ENCODE measurements at regions not wholly inside any gene's neighbourhood (a gene's known extent, or its start where the extent isn't known, plus 50 kb on each side); places are given as distances from the start of the nearest gene placed in this dataset.

DNA sequence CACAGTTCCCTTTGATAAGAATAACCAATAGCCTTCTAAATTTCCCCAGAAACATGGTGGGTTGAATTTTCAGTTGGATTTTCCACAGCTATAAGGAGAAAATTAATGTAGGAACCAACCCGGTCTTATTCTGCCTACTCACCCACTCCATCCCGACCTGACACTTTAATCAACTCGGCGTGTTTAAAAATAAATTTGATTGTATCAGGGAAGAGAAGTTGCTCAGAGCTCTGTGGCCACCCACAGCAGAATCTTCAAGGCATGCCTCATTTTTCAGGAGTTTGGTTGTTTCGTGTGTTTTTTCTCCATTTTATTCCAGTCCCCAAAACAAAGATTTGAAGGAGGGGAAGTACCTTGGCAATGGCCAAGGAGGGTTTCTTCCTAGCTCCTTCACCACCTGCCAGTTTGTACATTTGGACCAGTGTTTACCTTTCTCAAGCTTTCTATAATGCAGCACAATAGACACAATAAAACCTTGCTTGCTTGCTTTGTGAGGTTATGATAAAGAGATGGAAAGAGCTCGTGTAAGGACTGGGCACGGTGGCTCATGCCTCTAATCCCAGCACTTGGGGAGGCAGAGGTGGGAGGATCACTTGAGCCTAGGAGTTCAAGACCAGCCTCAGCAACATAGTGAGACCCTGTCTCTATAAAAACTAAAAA, 297.2 kb upstream of the JARID2 start:
- Mint-ChIP-seq H3K36me3 (no peaks in the 10 kb centered on the region), H3K4me3 (no peak overlapping the region), H3K27me3 (ENCODE audit: low read depth) (no peaks in the 10 kb centered on the region), H3K4me1 (peaks cover 9% of the 10 kb centered on the region; the same call in 1 of the 2 replicates), H3K9me3 (no peaks in the 10 kb centered on the region), H3K27ac (no peak overlapping the region)
- ChIA-PET CTCF (interaction anchor here (1.1 kb wide), 1 partner anchor 24 kb away, joined by 3 read pairs; no protein-coding TSS in a partner anchor), POLR2A (interaction anchor here (1.0 kb wide), 1 partner anchor 13 kb away, joined by 4 read pairs; no protein-coding TSS in a partner anchor)
- TF ChIP-seq IRF2 (CRISPR knock-in tag; IDR thresholded peaks at IDR 0.05; ENCODE audit: borderline replicate concordance, low read depth) (no peak), TCF7 (CRISPR knock-in tag; IDR thresholded peaks at IDR 0.05; ENCODE audit: low read depth) (no peak), HMGA2 (CRISPR knock-in tag; IDR thresholded peaks at IDR 0.05) (no peak), MAX (CRISPR knock-in tag; IDR thresholded peaks at IDR 0.05) (no peak), ZBTB43 (CRISPR knock-in tag; IDR thresholded peaks at IDR 0.05) (no peak), ATF1 (CRISPR knock-in tag; IDR thresholded peaks at IDR 0.05) (no peak), SP1 (CRISPR knock-in tag; conservative IDR thresholded peaks at IDR 0.05) (no peak), ESRRA (CRISPR knock-in tag; IDR thresholded peaks at IDR 0.05; ENCODE audit: borderline replicate concordance) (no peak), ERG (CRISPR knock-in tag; IDR thresholded peaks at IDR 0.05) (no peak), FOXP1 (CRISPR knock-in tag; IDR thresholded peaks at IDR 0.05; ENCODE audit: borderline replicate concordance) (no peak), TP53 (CRISPR knock-in tag; IDR thresholded peaks at IDR 0.05) (no peak), JAZF1 (CRISPR knock-in tag; IDR thresholded peaks at IDR 0.05) (no peak), ZNF671 (CRISPR knock-in tag; IDR thresholded peaks at IDR 0.05) (no peak)
- TF ChIP-seq, protein P1, sequence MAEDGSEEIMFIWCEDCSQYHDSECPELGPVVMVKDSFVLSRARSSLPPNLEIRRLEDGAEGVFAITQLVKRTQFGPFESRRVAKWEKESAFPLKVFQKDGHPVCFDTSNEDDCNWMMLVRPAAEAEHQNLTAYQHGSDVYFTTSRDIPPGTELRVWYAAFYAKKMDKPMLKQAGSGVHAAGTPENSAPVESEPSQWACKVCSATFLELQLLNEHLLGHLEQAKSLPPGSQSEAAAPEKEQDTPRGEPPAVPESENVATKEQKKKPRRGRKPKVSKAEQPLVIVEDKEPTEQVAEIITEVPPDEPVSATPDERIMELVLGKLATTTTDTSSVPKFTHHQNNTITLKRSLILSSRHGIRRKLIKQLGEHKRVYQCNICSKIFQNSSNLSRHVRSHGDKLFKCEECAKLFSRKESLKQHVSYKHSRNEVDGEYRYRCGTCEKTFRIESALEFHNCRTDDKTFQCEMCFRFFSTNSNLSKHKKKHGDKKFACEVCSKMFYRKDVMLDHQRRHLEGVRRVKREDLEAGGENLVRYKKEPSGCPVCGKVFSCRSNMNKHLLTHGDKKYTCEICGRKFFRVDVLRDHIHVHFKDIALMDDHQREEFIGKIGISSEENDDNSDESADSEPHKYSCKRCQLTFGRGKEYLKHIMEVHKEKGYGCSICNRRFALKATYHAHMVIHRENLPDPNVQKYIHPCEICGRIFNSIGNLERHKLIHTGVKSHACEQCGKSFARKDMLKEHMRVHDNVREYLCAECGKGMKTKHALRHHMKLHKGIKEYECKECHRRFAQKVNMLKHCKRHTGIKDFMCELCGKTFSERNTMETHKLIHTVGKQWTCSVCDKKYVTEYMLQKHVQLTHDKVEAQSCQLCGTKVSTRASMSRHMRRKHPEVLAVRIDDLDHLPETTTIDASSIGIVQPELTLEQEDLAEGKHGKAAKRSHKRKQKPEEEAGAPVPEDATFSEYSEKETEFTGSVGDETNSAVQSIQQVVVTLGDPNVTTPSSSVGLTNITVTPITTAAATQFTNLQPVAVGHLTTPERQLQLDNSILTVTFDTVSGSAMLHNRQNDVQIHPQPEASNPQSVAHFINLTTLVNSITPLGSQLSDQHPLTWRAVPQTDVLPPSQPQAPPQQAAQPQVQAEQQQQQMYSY (CRISPR knock-in tag; IDR thresholded peaks at IDR 0.05), result no peak
- TF ChIP-seq, protein P2, sequence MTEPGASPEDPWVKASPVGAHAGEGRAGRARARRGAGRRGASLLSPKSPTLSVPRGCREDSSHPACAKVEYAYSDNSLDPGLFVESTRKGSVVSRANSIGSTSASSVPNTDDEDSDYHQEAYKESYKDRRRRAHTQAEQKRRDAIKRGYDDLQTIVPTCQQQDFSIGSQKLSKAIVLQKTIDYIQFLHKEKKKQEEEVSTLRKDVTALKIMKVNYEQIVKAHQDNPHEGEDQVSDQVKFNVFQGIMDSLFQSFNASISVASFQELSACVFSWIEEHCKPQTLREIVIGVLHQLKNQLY (CRISPR knock-in tag; IDR thresholded peaks at IDR 0.05), result no peak
- TF ChIP-seq, protein P3, sequence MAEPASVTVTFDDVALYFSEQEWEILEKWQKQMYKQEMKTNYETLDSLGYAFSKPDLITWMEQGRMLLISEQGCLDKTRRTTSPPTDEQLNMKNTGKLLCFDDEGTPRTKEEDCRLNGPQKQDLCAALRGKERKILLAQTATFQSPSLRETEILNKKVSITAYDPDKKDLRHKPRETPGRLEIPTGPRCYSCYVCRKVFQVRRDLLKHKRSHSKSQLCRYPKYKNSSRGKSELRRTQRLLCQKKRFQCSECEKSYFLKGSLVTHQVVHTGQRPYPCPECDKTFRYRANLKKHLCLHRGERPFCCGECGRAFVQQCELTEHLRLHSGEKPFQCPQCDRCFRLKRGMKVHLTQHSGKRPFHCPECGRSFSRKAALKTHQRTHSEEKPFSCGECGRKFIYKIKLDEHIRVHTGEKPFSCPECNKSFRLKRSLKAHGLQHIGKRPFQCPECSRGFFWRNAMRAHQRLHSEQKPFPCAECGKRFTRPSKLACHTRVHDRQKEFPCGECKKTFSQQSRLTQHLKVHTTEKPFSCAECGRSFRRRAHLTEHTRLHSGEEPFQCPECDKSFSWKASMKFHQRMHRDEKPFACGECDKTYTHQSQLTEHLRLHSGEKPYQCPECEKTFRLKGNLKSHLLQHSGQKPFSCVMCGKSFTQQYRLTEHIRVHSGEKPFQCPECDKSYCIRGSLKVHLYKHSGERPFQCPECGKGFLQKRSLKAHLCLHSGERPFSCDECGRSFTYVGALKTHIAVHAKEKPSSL (CRISPR knock-in tag; conservative IDR thresholded peaks at IDR 0.05), result no peak
- DNase-seq (ENCODE audit: low spot score) (no peak), ATAC-seq (no peak)
